Activated T-cell treated with anti-CD3 and anti-CD28 coated beads for 48 hours (primary cell): ENCODE measurements at regions not wholly inside any gene's neighbourhood (a gene's known extent, or its start where the extent isn't known, plus 50 kb on each side); places are given as distances from the start of the nearest gene placed in this dataset.

ENCODE experiments used
- DNase-seq: peaks from one replicate; pipeline ENCODE4 v3.0.0-alpha.2; 2020; ENCODE audit warnings: low read depth

DNA sequence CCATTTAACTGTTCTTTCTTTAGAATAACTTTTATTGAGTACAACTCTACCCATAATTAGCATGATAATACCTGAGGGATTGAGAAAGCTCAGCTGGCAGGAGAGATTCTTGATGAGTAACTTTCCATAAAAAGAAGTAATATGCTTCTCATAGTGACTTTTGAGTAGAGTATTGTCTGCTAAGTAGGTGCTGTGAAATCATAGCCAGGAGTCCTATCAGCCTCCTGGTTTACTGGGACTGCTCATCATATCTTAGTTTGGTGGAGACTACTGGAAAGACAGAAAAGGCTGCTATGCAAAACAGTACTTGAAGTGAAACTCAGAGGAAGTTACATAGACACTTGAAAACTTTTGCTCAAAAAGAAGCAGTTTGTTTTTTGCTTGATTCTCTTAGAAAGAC, 113.3 kb upstream of the ATP2B1 start:
- DNase-seq: no peak

DNA sequence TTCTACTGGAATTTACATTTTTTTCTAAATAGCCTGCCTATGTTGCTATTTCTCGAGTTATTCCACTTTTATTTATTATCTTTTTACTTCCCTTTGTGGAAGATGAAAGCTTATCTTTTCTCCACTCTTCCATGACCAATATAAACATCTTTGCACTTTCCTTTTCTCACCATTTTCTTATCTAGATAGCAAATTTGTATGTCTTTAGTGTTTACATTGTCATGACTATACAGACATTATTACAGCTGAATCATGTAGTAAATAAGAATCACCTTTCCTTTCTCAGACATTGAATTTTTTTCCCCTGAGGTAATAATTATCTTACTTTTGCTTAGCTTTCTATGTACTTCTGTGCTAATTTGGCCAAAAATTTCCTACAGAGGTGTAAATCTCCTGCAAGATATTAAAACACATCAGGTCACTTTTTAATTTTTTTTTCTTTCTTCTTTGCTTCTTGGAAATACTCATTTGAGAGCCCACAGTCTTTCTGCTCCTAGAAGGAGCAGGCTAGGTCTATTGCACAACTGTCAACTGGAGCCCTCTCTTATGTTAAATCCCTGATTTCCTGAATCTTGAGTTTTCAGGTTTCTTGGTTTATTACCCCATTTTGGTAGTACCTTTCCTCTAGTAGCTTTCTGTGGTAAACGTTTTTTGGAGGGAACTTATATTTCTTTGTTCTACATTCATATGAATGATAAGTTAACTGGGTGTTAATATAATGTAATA, 109.0 kb upstream of the ATP2B1 start:
- no peak for DNase-seq

DNA sequence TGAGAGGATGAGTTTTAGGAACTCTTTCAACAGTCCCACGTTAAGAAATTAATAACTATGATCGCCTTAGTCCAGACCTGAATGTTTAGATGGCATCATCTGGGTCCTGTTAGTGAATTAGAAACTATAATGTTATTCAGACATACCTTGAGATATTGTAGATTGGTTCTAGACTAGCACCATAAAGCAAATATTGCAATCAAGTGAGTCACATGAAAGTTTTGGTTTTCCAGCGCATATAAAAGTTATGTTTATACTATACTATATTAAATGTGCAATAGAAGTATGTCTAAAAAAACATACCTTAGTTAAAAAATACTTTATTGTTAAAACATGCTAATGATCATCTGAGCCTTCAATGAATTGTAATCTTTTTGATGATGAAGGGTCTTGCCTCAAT, 106.6 kb upstream of the ATP2B1 start:
- DNase-seq: no peak

DNA sequence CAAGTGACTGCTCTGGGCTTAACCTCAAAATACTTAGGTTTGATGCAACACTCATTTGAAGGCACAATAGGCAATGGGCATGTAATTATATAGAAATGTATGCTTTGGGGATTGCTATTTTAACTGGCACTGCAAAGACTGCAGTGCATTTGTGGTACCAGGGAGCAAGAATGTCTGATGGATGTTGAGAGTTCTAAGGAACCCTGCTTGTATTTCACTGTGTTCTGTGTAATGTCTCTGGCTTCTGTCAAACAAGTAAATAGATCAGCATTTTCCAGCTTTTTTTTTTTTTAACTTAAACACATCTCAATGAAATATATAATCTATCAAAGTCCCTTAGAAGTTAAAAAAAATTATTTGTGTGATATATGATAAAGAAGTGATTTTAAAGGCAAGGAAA, 94.8 kb upstream of the ATP2B1 start:
- DNase-seq: no peak

DNA sequence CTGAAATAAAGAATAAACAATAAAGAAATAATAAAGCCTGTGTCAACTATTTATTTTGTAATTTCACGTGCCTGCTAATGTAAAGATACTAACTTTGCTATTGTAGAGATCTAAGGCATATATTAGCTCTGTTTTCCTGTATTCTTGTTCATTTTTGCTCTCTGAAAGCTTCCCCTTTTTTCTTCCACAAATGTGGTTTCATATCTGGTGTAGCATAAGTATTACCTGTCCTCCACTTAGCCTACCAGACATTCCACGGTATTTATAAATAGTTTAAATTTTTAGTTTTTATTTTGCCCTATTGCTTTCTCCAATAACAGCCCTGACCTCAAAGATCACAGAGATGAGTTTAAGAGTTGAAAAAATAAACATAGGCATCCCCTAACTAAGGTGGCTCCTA, 92.6 kb upstream of the ATP2B1 start:
- DNase-seq: no peak

DNA sequence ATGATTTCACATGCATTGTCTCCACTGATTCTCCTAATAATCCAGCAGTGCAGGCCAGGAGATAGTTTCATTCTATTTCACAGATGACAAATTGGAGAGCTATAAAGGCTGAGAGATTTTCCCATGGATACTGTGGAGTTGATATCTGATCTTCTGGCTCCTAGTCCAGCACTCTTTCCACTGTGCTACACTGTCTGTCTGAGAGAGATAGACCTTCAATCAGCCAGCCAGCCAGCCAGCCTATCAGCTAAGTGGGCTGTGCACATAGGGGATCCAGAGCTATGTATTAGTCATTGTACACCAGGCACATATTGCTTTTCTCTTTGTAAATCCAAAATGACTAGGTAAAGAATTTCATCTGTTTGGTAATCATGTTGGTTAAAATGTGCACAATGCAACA, 91.8 kb upstream of the ATP2B1 start:
- DNase-seq: no peak

DNA sequence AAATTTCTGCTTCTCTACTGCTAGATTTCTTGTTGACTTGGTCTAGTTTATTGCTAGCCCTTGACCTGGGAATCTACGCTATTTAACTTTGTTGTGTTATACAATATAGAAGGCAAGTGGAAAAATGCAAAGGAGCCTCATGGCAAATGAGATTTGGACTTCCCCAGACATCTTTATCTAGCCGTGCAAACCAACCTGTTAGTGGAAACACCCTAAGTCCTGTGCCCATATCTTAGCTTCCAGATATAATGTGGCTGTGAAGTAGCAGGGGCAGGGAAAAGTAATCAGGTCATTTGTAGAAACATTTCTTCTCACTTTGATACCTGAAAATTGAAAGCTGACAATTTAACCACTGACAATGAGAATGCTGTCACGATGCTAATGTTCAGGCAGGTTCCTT, 90.7 kb upstream of the ATP2B1 start:
- no peak for DNase-seq

DNA sequence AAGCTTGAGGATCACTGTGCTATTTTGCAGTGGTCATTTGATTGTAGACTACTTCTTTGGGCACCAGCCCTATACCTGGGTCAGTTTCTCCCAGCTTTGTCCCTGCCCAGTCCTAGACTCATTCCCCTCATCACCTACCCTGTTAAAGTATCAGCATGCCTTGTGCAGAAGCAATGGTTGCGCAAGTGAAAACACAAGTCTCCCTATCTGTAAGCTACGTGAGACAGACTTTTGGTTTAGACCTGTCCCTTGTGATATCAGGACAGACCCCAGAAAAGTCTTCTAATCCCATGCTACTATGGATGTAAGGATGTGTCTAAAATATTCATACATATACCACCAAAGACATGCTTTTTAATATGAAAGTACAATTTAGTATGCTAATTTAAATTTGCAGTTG, 88.8 kb upstream of the ATP2B1 start:
- no peak for DNase-seq

DNA sequence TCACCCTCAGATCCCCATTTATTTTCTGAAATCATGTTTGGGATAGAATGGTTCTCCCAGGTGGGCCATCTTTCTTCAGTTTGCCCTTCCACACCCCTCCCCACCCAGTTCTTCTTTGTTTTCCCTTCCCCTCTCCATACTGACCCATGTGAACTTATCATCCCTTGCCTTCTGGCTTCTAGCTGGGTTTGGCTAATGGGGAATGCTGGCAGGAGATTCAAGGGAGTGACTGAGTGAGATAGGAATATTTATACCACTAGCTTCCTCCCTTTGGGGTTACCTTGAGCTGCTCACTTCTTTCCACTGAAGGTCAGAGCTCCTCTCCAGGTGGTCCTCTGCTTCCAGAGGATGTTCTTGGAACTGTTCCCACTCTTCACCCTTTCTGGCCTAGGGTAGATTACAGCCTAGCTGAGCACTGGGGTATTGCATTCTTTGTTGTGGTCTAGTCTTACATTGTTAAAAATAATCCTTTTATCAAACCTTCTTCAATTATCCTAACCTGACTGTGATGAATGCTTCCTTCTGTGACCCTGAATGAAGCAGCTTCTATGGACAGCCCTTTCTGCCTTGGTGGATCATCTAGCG, 88.3 kb upstream of the ATP2B1 start:
- DNase-seq: no peak

DNA sequence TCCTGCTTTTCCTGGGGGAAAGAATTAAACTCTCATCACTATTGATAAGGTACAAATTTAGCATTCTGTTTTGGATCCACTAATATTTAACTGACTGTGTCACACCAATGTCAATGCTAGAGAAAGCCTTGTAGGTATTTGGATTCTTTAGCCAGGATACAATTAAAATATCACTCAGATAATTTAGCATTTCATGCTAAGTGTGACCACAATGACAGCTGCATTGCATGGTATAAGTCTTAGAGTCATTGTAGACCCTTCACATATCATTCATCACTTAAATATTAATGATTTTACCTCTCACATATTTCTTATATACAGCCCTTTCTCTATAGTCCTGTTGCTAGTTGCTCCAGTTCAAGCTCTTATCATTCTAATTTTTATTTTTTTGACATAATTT, 85.3 kb upstream of the ATP2B1 start:
- DNase-seq: no peak

DNA sequence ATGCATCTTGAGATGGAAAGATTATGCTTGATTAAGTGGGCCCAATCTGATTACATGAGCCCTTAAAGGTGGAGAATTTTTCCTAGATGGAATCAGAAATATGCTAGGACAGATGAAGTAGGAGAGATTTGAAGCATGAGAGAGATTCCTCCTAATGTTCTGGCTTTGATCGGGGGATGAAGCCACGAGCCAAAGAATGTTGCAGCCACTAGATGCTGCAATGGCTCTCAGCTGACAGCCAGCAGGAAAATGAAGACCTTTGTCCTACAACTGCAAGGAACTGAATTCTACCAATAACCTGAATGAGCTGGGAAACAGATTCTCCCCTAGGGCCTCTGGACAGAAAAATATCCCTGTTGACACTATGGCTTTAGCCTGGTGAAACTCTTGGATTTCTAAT, 82.6 kb upstream of the ATP2B1 start:
- no peak for DNase-seq

DNA sequence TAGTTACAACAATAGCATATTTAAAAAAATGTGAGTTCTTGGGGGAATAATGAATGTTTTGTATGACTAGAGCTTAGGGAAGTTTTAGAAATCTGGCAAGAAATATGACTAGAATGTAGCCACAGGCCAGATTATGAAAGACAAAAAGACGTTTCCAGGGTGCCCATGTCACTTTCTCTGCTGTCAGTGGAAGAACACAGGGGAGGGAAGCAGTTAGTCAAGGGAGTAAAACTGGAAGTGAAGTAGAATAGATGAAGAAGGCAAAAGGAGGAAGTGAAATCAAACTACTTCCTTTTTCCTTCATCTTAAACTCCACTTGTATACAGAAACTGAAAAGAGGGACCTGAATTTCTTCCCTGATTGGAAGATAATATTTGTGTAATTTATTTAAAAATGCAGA, 81.2 kb upstream of the ATP2B1 start:
- DNase-seq: no peak

DNA sequence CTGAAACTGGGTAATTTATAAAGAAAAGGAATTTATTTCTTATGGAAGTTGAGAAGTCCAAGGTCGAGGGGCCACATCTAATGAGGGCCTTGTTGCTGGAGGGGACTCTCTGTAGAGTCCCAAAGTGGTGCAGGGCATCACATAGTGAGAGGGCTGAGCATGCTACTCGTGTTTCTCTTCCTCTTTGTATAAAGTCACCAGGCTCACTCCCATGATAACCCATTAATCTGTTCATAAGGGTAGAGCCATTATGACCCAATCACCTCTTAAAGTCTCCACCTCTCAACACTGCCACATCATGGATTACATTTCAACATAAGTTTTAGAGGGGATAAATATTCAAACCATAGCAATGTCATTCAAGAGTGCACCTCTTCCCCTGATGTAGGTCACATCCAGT, 79.1 kb upstream of the ATP2B1 start:
- no peak for DNase-seq

DNA sequence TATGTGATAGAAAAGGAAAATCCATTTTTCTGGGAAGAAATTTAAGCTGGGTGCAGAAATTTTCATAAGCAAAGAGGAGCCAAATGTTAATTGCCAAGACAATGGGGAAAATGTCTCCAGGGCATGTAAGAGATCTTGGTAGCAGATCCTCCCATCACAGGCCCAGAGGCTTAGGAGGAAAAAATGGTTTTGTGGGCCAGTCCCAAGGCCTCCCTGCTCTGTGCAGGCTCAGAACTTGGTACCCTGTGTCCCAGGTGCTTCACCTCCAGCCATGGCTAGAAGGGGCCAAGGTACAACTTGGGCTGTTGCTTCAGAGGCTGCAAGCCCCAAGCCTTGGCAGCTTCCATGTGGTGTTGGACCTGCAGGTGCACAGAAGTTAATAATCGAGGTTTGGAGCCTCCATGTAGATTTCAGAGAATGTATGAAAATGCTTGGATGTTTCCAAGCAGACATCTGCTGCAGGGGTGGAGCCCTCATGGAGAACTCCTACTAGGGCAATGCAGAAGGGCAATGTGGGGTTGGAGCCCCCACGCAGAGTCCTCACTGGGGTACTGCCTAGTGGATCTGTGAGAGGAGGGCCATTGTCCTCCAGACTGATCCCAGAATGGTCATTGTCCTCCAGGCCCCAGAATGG, 77.7 kb upstream of the ATP2B1 start:
- DNase-seq: no peak

DNA sequence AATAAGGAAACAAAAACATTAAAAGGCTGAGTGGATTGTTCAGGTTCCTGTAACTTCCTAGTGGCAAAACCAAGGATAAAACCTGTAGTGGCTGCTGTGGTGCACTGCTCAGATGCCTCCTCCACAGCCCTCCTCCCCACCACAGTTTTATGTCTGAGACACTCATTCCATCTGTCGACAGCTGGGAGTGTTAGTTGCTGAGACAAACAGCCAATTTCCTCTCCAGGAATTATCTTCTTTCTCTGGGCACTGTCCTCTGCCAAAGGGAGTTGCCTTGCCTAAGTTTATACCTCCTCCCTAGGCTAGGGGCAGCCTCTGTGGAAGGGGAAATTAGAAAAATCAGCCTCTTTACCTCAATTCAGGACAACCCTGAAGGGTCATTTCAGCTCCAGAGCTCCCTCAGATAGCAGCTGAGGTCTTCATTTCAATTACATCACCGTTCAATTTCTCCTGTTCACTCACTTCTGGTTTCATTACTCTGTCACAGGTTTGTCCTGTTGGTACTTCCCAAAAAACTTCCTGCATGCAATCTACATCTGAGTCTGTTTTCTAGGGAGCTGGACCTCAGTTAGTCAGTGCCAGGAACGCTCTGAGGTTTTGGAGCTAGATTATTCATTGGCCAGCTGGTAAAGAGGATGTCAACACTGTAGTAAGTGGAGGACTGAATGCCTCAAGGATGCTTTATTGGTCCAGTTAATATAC, 74.9 kb upstream of the ATP2B1 start:
- DNase-seq: no peak

DNA sequence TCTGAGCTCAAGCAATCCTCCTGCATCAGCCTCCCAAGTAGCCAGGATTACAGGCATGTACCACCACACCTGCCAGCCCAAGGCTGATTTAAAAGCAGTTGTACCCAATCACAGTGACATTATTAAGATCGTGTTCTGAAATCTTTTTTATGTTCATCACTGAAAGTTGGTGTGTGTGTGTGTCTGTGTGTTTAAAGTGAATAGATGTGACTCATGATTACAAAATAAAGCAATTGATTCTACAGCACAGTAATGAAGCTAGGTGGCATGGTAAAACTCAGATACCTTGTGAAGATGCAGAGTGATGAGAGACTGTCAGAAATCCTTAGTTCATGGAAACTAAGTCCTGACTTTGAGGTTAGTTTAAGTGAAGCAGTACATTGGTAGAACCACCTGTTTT, 74.2 kb upstream of the ATP2B1 start:
- no peak for DNase-seq

DNA sequence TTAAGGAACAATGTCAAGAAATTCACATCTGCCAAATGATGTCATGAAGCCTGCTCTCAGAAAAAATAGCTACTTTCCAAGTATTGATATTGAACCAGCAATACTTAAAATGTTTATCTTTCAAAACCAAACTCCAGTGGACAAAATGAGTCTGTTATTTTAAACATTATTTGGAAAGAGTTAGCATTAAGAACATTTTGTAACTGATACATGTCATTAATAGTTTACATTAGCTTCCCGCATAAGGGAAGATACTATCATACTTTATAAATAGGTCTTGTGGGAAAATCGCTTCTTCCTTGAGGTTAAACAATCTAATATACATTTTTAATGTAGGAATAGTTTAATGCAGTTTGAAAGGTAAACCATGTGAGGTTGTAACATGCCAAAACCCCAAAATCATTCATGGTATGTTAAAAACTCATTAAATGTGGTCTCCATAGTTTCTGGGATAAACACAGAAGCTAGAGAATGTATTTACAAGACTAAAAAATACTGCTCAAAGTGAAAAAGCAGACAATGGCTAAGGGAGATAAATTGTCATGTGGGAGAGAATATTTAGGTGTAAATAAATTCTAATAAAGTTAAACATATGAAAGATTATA, 73.4 kb upstream of the ATP2B1 start:
- no peak for DNase-seq

DNA sequence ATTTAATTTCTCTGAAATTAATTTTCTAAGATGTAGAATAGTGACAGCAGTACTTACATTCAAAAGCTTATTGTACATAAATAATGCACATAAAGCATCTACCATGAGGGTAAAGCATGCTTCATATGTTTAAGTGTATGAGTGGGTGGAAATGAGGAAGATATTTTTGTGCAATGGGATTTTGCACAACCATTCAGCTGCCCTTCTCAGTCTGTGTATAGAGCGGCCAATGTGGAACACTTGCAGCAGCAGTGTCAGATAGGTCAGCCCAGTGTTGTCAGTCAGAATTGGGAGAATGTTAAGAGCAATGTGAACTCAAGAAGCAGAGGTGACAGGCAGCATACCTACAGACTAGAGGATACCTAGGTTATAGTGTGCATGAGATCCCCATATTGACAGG, 72.5 kb upstream of the ATP2B1 start:
- no peak for DNase-seq

DNA sequence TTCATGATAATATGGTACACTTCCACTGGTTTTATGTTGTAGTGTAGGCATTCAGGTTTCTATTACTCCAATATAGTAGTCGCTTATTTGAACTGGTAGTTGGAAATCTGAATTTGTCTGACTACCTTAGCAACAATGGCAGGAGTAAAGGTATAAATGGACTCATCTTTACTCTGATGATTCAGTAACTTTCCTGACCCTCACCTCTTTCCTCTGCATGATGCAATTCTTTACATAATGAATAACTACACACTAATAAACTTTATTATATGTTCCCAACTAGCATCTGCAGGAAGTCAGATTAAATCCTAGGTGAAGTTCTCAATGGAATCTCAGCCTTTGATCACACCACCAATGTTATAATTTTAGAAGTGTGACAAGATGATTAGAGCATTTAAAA, 70.5 kb upstream of the ATP2B1 start:
- no peak for DNase-seq

DNA sequence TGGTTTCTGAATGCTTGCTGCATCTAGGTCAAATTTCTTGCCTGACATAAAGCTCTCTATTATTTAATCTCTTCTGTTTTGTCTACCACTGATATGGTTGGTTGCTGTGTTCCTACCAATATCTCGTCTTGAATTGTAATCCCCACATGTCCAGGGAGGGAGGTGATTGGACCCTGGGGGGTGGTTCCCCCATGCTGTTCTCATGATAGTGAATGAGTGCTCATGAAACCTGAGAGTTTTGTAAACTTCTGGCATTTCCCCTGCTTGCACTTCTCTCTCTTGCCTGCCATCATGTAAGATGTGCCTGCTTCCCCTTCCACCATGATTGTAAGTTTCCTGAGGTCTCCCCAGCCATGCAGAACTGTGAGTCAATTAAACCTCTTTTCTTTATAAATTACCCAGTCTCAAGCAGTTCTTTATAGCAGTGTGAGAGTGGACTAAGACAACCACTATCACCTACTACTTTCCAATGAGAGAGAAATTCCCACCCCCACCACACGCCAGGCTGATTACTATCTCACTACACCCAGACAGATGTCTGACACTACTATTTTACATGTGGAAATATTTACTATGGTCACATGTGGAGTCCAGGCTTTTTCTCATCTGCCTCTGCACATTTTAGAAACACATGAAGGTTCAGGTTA, 69.2 kb upstream of the ATP2B1 start:
- DNase-seq: no peak

DNA sequence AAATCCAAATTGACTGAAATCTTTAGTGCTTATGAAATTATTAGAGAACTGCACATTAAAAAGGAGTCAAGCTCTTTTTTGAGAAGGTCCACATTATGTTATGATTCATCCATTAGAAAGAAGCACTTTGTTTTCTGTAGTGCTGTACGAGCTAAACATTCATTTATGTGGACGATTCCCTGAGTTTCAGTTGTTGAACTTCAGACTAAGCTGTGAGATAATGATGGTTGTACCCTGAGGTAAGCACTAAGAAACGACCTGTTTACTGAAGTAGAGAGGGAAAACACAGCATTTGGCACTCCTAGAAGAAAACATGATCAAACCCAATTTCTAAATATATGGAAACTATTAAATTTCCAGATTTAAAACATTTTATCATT, 67.3 kb upstream of the ATP2B1 start:
- DNase-seq: no peak
